Activated naive CD8-positive, alpha-beta T cell treated with anti-CD3 and anti-CD28 coated beads, Interleukin-2, amount 50 U/mL, for 16 hours (primary cell): ENCODE measurements at regions not wholly inside any gene's neighbourhood (a gene's known extent, or its start where the extent isn't known, plus 50 kb on each side); places are given as distances from the start of the nearest gene placed in this dataset.
"Not testable (repeated sequence)": the region's sequence is repeated elsewhere in the genome, so short reads cannot be mapped to it uniquely, and the experiment has no call there.

ENCODE experiments used
- DNase-seq: peaks from one replicate; pipeline ENCODE4 v3.0.0-alpha.2; 2020; ENCODE audit warnings: low read depth, low spot score

DNA sequence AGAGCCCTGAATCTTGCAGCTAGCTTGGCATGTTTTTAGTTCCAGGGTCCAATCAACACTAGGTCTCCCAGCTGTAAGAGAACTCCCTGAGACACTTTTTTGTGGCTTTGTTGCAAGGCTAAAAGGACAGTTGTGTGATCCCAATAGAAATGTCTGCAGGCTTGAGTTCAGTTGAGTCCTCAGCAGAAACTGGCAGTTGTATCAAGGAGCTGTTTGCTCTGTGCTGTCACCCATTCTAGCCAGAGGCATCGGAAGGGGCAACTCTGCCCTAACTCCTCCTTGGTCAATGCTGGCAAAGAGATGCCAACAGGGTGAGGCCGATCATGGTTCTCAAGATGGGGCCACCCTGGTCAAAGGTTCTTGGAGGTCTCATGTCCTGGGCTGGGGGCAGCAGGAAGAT, 224.1 kb downstream of the BUB3 start:
- no peak for DNase-seq

DNA sequence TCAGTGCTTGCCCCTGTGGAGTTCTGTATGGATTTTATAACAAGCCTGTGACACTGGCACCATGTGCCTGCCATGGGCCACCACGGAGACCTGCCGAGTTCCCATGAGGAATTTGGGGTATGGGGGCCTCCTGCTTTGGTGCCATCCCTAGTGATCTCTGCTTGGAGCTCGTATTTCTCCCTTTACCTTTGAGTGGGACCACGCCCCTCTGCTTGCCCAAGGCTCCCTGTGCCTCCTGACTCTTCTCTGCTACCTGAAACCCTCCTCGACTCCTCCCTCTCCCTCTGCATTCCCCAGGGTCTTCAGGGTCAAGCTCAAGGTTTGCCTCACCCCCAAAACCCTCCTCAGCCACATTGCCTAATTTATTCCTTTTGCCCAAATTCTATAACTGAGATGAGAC, 225.0 kb downstream of the BUB3 start:
- no peak for DNase-seq

DNA sequence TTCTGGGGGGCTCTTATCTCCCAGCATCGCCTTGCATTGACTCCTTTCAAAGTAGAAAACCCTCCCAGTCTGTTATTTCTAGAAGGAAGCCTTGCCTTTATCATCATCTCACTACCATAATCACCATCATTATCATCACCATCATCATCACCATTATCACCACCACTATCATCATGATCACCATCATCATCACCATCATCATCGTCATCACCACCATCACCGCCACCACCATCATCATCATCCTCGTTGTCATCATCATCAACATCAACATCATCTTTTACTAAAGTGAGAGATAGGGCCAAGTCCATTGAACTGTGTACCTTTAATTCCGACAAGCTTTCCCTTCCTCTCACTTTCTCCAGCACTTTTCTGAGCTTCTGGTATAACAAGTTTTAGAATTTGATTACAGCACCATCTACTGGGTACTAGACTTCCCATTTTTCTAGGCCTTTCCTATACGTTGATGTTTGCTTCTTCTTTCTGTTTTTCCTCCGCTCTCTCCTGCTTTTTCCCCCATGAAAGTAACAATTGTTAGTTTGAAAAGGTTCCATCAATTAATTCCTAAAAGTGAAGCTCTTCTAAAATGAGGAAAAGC, 226.4 kb downstream of the BUB3 start:
- DNase-seq = no peak

- no peak for DNase-seq
These were observed 227.0 kb downstream of the BUB3 start for GRCh38 chr10:123381224-123381623.

- no peak for DNase-seq
These were observed 228.3 kb downstream of the BUB3 start for GRCh38 chr10:123382491-123382890.

- no peak for DNase-seq
These were observed 231.4 kb downstream of the BUB3 start for GRCh38 chr10:123385508-123386080.

DNA sequence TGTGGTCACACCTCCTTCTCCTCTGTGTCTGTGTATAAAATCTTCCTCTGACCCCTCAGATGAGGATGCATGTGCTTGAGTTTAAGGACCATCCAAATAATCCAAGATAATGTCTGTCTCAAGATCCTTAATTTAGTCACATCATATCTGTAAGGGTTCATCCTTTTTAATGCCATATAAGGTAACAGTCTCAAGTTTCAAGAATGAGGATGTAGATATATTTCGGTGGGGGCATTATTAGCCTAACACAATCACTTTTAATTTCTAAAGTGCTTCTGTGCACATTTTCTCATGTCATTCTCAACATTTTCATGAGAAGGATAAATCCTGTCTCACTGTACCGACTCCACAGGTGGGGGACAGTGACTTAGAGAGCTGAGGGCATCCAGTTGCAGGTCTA, 235.3 kb downstream of the BUB3 start:
- DNase-seq = no peak

- no peak for DNase-seq
These were observed 236.1 kb downstream of the BUB3 start for GRCh38 chr10:123390332-123390731.

GRCh38 chr10:123390874-123391273, 236.7 kb downstream of the BUB3 start:
- no peak for DNase-seq

- no peak for DNase-seq
These were observed 237.2 kb downstream of the BUB3 start for GRCh38 chr10:123391275-123392028.

- no peak for DNase-seq
These were observed 238.2 kb downstream of the BUB3 start for GRCh38 chr10:123392182-123392963.

DNA sequence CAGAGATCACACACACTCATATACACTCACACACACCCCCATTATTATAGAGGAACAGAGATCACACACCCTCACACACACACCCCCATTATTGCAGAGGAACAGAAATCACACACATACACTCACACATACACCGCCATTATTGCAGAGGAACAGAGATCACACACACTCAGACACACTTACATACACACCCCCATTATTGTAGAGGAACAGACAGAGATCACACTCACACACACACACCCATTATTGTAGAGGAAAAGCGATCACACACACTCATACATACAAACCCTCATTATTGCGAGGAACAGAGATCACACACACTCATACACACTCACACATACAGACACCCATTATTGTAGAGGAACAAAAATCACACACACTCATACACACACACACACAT, 239.0 kb downstream of the BUB3 start:
- DNase-seq = no peak

DNA sequence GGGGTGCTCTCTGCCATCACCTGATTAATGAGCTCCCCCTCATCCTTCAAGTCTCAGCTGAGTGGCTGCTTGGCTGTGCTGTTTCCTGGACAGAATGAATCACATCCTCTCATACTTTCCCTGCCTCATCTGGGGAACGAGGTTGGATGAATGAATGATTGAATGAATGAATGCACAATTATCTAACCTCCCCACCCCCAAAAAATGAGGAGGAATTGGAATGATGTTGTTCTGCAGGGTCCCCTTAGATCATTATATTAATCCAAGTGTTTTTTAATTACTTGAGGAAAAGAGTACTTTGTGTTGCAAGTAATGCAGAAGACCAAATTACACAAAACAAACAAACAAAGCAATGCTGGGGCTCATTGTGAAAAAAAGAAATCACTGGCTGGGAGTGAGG, 240.2 kb downstream of the BUB3 start:
- DNase-seq = no peak

GRCh38 chr10:123395234-123395633, 241.0 kb downstream of the BUB3 start:
- DNase-seq = not testable (repeated sequence)

GRCh38 chr10:123395906-123396305, 241.7 kb downstream of the BUB3 start:
- DNase-seq = no peak

DNA sequence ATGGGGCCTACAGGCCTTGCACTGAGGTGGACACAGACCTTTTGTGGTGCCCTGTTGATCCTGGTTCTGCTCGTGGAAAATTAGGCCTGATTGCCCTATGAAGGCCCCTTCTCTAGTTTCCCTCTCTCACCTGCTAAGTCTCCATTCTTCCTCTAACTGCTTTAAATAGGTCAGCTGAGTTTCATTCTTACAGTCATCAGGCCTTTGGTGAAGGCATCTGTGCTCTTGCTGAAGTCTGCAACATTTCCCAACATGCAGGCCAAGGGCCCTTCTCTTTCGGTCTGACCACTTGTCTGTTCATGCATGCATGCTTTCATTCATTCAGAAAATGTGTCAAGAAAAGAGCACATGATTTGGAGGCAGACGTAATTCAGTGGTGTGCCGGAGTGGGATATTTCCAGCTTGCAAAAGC, 244.0 kb downstream of the BUB3 start:
- DNase-seq = no peak

- no peak for DNase-seq
These were observed 244.6 kb downstream of the BUB3 start for GRCh38 chr10:123398756-123399155.

- DNase-seq = no peak
These were observed 245.2 kb downstream of the BUB3 start for GRCh38 chr10:123399276-123399839.

DNA sequence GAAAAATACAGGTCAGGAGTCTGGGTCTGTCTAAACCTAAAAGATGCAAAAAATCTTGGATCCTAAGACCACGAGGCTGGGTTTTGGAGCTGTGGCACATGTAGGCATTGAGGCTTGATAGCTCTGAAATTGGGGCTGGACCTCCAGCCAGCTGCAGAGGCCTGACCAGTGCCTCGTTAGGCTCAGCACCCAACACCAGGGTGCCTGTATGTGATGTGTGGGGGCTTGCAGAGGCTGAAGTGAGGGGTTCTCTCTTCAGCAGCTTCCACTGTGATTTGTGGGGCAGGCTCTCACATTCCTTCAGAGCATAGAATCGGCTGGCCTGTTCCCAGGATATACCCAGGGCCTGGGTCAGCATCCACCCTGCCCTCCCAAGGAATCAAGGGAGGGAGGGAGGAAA, 247.8 kb downstream of the BUB3 start:
- no peak for DNase-seq

DNA sequence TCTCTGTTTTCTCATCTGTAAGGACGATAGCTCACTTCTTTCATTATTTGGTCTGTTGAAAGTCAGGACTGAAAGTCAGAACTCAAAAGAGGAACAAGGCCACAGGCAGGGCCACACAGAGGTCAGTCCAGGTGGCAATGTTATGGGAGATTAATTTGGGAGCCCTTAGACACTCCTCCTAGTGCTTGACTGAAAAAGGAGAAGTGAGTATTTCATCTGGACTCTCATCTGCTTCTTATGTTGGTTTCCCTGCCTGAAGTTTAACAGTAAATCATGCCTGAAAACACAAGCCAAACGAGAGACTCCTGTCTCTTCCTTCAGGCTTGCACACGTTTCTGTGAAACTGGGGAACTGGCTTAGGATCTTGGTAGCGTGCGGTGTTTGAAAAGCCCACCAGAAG, 248.5 kb downstream of the BUB3 start:
- no peak for DNase-seq

DNA sequence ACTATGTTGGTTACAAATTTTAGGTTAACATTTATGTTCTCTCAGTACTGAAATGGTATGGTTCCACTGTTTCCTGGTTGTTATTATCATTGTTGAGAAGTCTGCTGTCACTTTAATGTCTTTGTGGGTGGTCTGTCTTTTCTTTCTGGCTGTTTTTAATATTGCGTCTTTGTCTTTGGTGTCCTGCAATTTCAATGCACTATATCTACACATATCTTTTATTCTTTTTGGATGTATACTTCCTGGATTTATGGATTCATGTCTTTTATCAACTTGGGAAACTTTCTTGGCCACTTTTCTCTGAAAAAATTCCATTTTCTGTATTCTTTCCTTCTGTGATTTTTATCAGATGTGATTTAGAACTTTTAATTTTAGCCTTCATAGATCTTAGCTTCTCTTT, 250.2 kb downstream of the BUB3 start:
- DNase-seq = no peak

GRCh38 chr10:123408660-123409059, 254.5 kb downstream of the BUB3 start:
- no peak for DNase-seq
